Hippocampal formation (tissue), 2 donors: ENCODE measurements at regions not wholly inside any gene's neighbourhood (a gene's known extent, or its start where the extent isn't known, plus 50 kb on each side); places are given as distances from the start of the nearest gene placed in this dataset.

Experiments
- DNase-seq, 2 donors: peaks; one replicate each; lab custom pipeline; 2025; lab: John Stamatoyannopoulos, UW

DNA sequence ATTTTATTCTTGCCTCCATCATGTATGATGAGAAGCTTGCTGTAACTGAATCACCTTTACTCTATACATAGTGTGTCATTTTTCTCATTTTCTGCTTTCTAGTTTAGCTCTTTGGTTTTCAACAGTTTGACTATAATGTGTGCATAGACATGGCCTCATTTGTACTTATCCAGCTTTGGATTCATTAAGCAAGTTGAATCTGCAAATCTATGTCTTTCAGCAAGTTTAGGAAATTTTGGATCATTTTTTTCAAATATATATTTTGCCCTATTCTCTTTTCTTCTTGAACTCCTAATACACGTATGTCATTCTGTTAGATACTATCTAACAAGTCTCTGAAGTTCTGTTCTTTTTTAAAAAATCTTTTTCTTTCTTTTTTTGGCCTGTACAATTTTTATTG lies 57.8 kb downstream of the PRLHR start:
- no peak for DNase-seq

DNA sequence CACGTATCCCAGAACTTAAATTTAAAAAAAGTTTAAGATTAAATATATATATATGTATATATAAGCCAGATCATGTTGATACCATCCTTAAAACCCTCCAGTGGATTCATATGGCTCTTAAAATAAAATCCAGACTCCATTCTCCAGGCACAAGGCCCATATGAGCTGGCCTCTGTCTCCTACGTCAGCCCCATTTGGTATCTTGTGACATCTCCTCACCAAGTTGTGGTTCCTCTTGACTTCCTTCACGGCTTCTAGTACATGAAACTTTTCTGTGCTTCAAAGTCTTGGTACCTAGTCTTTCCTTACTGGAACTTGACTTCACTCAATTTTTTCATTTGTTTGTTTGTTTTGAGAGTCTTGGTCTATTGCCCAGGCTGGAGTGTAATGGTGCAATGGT lies 61.3 kb downstream of the PRLHR start:
- no peak for DNase-seq

DNA sequence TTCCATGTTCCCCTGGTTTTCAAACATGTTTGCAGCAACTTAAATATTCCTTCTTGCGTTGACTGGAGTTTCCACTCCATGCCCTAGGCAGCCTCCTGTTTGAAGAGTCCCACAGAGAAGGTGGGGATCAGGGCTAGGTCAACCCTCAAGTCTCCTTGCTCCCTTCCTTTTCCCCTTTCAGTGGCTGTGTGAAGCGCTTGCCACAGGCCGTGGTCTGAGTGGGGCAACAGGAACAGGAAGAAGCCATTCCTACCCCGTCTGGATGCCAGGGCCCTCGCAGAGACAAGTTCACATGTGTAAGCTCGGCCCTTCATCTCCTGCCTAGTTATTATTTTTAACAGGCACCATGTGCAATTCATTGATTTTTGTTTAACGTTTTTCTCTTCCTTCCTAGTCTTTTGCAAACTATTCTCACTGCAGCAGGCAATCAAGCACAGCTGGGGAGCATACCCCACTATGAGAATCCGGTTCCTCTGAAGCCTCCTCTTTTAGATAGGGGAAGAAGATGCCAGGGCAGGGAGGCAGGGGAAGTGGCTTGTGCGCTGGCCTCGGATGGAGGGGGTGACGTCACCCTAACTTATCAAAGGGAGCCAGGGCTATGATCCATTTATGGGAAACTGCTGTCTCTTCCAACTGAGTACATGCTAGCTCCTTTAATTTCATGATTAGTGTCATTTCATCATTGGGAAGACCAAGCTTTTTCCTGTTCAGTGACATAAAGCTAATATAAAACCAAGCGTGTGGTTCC lies 64.2 kb downstream of the PRLHR start:
- no peak for DNase-seq

DNA sequence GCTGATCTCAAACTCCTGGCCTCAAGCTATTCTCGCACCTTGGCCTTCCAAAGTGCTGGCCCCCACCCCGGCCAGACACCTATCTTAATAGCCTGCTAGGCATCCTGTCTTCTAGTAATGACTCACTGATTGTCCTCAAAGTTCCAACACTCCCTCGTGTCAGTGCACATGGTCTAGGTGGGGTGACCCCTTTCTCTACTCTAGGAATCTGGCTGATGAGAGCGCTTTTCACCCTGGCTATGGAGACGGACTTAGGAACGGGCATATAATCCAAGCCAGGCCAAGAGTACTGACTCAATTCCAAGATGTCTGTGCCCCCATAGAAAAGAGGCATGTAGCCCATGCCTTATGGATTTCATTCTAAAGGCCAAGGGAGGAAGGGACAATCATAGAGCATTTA lies 67.0 kb downstream of the PRLHR start:
- DNase-seq: no peak

DNA sequence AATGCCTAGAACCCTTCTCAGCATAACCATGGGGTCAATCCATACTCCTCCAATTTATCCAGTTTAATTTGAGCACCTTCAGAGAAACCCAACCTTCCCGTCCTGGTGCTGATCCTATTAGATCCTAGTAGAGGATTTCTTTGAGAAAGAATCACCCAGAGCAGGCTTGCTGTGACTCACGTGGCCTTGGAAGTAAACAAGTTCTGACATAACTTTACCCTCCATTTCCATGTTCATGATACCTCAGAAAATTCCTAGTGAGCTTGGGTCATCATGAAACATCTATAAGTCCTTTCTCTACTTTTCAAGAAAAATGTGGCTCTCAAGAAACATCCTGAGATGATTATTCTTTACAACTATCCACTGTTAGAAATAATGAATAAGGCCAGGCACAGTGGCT lies 71.7 kb downstream of the PRLHR start:
- DNase-seq: no peak

DNA sequence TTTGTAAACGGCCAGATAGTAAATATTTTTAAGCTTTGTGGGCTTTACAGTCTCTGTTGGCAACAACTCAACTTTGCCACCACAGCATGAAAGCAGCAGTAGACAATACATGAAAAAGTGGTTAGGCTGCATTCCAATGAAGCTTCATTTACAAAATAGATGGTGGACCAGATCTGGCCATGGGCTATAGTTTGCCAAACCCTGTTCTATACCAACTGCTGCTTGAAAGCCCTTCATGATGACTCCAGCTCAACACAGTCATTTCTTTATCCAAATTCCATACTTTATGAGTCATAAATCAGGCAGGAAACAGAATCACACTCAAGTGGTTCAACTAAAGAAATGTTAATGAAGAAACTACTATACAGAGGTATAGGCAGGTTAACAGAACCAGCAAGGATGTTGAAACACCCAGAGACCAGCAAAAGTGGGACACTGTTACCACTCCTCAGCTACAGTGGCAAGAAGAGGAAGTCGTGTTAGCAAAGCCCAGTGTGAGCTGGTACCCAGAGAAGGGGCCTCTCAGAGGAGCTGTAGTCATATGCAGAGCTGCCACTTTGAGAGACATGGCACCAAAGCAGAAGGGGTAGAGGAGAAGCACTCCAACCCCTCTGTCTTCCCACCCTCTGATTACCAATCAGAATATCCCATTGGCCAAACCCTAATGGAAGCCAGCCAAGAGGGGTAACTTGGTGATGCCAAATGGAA lies 72.5 kb downstream of the PRLHR start:
- DNase-seq: no peak

DNA sequence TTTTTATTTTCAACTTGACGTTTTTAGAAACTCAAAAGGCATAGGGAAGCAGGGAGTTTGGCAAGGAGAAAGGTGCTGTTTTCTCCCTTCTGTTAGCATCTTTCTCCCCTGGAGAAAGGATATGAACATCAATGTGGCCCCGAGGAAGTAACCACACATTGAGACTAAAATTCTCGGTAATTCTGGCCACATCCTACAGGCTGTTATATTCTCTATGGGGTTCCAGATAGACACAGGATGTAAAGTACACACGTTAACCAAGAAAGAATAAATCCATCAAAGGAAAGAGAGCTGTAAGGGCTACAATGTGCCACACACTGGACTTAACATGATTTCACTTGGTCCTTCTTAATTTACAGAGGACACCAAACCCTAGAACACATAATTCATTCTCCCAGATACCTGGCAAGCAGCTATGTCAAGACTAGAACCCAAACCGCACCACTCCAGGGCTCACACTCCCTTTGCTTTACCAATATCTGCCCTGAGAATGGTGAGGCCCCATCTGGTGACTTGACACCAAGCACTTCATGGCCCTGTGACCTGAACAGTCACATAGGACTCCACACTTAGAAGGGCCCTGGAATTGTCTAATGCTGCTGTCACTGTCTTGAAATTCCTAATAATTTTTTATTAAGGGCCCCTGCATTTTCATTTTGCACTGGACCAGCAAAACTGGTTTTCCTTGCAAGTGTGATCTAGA lies 73.9 kb downstream of the PRLHR start:
- no peak for DNase-seq

DNA sequence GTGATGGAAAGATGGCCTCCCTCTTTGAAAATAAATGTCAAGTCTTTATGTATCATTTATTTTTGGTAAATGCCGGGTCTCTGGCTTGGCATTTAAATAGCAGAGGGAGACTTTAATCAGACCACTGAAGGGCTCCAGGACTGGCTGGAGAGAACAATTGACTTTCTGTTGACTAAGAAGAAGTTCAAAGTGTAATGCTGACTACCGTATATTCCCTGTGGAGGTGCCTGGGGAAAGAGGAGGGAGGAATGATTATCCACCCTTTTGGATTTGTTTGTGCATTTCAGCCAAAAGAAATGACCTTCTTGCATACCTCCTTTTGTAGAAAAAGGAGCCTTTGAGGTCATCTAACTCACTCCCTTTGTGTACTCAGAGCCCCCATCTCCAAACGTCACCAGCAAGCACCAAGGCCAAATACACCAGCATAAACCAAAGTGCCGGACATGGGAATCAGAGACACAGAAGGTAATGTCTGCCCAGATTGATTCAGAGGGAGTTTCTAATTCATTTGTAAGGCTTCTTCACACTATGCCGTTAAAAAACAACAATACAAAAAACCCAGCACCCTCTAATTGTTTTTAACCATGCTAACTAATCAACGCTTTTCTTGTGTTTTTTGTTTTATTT lies 75.2 kb downstream of the PRLHR start:
- DNase-seq: no peak

DNA sequence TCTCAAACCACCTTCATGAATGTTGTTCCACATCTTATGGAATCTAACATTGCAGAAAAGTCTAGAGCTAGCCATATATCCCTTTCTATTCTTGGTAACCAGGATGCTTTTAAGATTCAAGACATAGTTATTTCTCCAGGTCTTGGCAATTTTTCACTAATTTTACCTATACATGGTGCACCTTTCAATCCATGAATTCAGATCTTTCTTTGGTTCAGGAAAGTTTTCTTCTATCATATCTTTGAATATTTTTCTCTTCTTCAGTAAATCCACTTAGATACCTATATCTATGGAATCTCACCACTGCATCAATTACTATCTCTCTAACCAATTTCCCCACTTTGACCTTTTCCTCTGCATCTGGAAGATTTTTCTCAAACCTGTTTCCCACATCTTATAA lies 77.4 kb downstream of the PRLHR start:
- no peak for DNase-seq

DNA sequence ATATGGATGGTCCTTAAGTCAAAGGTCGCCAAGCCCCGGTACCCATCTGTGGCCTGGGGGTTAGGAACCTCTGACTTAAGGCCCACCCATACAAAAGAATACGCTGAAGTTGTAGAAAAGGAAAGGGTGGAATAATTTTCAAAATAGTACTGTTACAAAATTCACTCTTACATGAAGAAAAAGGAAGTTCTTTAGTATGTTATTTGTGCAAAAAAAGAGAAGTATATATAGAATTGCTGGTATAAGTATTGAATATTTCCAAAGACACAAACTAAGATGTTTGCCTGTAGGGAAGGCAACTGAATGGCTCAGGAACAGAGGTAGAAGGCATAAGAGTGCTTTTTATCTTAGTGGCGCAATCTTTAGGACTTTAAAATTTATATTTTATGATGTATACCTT lies 78.7 kb downstream of the PRLHR start:
- no peak for DNase-seq

DNA sequence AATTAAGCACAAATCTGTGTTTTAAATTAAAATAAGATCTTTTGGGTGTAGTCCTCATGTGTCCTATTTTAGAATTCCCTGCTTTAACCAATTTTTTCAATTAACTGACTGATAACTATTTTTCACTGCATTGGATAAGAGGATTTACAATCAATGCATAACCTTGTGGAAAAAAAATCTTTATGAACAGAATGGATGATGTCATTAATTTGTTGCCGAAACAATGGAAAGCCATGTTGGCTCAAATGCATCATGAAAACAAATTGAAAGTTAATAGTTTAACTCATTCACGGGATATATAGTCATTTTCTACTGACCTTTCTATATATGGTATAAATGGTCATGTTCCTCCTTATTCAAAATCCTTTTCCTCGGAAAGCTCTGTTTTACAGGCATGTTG lies 82.3 kb downstream of the PRLHR start:
- no peak for DNase-seq

DNA sequence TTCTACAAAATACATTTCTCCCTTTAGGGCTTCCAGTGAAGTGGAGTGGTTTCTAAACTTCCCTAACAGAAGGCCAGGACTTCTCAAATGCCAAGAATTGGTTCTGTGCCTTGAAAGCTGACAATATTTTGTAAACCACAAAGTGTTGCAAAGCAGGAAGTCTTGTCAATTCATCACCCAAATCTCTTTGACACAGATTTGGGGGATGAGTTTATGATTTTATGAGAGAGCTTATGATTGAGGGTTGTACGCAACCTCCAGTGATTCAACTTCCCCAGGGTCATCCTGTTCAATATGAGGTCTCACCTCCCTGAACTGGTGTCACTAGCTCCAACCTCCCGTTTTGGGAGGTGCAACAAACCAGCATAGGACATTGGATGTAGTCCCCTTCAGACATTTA lies 83.7 kb downstream of the PRLHR start:
- no peak for DNase-seq

DNA sequence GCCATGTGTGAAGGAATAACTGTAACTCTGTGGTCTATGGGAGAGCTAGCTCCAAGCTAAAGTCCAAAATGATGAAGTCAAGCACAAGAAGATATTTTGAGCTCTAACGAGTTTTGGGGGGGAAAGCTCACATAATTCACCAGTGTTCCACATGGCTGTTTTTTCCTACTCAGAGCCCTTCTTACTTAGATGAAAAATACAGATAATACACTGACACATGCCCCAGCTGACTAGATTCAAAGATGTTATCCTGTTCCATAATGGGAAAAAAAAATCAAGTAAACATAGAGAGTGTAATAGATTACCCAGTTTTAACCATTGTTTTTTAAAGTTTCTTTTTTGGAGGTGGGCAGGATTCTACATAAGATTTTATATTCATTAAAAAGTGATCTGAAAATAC lies 86.6 kb downstream of the PRLHR start:
- no peak for DNase-seq

DNA sequence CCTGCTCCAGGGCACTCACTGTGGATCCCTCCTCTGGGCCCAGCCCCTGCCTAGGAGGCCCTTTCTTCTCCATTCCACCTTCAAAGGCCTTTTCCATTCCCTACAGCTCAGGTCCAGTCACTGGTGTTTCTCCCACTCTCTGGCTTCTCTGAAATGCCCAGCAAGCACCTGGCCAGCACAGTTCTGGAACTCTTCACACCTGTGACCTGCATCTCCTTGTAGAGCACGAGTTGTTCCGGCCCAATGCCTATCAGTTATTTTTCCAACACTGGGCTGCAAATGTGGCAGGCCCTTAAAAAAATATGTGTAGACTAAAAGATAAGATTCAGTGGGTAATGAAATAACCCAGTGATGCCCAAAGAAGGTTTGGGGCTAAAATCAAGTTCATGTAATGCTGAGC lies 87.1 kb downstream of the PRLHR start:
- no peak for DNase-seq

DNA sequence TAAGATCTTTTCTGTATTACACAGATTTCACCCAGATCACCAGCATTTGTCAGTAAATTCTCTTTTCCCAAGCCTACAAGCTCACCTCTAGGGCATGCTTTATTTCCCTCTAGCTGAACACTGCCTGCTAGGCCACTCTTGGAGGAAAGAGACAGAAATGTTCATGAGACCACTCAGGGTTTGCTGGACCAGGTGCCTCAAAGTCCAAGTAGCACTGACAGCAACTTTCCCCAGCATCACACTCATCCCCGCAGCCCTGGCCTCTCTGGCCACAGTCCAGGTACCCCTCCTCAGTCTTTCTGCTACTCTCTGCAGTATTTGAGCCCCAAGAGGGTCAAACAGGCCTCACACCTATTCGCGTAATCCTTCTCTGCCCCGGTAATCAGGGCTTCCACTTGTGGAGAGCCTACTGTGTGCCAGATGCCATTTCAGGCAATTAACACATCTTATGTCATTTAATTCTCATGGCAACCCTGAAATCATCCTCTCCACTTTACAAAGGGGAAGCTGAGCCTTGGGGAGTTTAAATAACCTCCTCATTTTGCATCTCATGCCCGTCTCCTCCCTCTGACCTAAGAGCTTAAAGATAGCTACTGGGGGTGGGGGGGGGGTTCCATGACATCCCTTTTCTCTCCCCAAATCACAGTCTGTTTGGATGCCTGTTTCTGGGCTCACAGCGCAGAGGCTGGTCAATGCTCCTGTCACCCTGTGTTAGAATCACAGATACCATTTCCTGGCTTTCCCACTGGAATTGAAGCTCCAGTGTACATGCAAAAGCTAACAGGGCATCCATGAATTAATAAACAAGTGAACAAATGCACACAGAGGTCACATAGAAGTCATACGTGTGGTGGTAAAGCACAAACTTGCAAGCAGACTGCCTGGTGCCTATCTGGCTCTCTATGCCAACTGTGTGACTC lies 88.5 kb downstream of the PRLHR start:
- no peak for DNase-seq

DNA sequence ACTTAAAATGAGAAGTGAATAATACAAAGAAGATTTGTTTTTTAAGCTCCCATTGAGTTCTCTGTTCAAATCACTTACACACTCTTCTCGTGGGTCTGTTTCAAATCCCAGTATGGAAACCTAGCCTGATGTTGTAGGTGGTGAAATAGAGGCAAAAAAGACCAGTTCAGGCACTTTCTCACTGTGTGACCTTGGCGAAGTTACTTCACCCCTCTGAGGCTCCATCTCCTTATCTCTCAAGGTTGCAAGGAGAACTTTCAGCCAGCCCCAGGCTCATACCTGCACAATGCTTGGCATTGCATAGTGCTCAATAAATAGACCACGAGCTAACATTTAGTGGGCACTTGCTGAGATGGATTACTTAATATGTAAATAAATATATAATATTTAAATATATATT lies 90.1 kb downstream of the PRLHR start:
- no peak for DNase-seq

DNA sequence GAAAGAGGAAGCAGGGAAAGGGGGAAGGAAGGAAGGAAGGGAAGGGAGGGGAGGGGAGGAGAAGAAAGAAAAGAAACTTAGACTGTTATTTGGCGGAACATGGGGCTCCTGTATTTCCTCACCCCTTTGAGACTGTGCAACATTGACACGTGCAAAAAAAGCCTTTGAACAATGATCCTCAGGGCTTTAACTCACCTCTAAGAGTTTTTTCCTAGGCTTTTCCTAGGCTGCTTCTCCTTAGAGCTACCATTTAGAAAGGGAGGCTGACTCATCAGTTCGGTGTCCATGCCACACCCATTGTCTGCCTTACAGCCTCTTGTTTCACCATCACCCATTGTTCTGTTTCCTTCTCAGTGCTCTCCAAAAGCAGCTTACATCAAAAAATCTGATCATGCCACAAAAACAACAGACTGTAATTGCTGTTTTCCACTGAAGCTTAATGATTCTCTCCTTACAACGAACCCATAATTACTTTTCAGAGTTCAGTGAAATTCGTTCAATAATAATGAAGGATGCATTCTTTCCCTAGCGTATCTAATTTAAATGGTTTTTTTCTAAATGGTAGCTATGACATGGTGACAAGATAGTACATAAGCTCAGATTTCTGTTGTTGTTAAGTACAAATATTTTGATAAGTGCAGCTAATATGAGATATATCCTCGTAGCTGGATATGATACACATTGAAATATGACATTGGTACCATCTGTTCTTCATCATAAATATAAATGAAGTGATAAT lies 90.8 kb downstream of the PRLHR start:
- DNase-seq: no peak

DNA sequence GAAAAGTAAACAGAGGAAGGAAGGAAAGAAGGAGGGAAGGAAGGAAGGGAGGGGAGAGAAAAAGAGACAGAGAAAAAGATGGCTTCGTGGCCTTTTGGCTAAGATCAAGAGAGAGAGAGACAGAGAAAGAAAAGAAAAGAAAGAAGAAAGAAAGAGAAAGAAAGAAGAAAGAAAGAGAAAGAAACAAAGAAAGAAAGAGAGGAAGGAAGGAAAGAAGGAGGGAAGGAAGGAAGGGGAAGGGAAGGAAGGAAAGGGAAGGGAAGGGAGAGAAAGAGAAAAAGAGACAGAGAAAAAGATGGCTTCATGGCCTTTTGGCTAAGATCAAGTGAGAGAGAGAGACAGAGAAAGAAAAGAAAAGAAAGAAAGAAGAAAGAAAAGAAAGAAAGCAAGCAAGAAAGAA lies 91.4 kb downstream of the PRLHR start:
- DNase-seq: no peak

DNA sequence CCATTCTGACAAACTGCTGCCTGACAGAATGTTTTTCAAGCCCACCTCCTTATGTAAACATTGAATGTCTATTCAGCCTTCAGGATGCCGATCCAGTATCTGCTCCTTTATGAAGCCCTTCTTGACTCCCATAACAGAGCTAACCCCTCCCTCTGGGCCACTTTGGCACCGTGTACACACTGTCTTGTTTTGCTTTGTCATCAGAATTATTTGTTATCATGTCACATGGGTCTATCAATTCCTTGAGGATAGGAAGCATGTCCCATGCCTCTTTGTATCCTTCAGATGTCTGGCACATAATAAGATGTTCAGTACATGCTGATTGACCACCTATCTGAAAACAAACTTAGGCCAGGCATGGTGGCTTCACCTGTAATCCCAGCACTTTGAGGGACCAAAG lies 92.3 kb downstream of the PRLHR start:
- no peak for DNase-seq

DNA sequence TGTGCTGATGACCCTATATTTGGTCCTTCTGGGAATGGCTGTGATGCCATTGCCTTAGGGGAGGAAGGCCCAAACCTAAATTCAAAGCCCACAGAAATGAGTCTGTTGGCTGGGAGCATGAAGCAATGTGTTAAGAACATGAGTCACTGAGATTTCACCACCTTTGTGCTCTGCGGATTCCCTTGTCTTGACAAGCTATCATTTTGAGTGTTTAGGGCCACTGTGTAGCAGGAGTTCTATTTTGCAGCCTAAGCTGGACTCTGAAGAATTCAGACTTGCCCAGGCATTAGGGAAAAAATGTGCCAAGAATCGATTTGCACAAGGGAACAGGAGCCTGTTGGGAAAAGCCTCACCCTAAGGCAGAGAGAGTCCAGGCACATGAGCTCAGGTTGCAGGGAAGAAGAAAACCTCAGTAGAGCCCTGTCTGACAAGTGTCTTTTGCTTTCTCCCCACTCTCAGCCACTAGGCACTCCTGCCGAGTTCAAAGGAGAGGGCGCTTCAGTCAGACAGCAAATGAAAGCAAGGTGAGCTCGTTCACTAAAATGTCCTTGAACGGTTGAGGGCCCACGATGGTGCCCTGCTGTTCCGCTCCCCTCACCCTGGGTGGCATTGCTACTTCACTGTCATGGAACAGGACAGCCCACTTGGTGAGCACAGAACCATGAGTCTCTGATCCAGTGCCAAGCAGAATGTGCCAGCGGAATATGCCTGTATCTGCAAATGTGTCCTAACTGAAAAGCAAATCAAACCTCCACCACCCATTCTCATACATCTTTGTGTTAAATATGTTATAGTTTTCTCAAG lies 93.6 kb downstream of the PRLHR start:
- no peak for DNase-seq
